WTC11 (cell line): ENCODE measurements at regions not wholly inside any gene's neighbourhood (a gene's known extent, or its start where the extent isn't known, plus 50 kb on each side); places are given as distances from the start of the nearest gene placed in this dataset.

Source experiments
- ATAC-seq: fragments of 200-7000 bp; cut with Tn5 transposase; 2 replicates; pipeline ENCODE4 v1.10.0; 2021; ENCODE audit warnings: mild to moderate bottlenecking, moderate library complexity
- CTCF ChIA-PET: fragments of 300-600 bp; sonication (Branson Sonifier 250); formaldehyde crosslinking; loops from one replicate; lab custom pipeline; 2021; ENCODE audit warnings: antibody characterized with exemption; lab: Charles Lee
- POLR2A ChIA-PET: fragments of 350-600 bp; sonication (Branson Sonifier 250); formaldehyde crosslinking; loops from one replicate; lab custom pipeline; 2021; ENCODE audit warnings: antibody characterized with exemption; lab: Charles Lee
- DNase-seq: peaks from one replicate; pipeline ENCODE4 v3.0.0; 2021; ENCODE audit warnings: low spot score
- H3K27ac Mint-ChIP-seq: 2 replicates; pipeline ENCODE4 v1.8.0; 2021; ENCODE audit warnings: mixed read lengths
- H3K27me3 Mint-ChIP-seq: 2 replicates; pipeline ENCODE4 v1.8.0; 2021; ENCODE audit warnings: low read depth, mild to moderate bottlenecking, moderate library complexity, mixed read lengths
- H3K36me3 Mint-ChIP-seq: 2 replicates; pipeline ENCODE4 v1.8.0; 2021; ENCODE audit warnings: mixed read lengths
- H3K4me1 Mint-ChIP-seq: 2 replicates; pipeline ENCODE4 v1.8.0; 2022; ENCODE audit warnings: mixed read lengths
- H3K4me3 Mint-ChIP-seq: 2 replicates; pipeline ENCODE4 v1.8.0; 2021; ENCODE audit warnings: mild to moderate bottlenecking, moderate library complexity, mixed read lengths
- H3K9me3 Mint-ChIP-seq: 2 replicates; pipeline ENCODE4 v1.8.0; 2021; ENCODE audit warnings: mixed read lengths
- EMX1 ChIP-seq: fragments of 250-450 bp; sonication (Bioruptor Pico); IDR thresholded peaks from 2 replicates; pipeline ENCODE4 v1.8.0; 2021; ENCODE audit warnings: mild to moderate bottlenecking
- ETV6 ChIP-seq: sonication (generic); formaldehyde crosslinking; IDR thresholded peaks from 2 replicates; pipeline ENCODE4 v1.8.1; 2022; ENCODE audit warnings: mild to moderate bottlenecking, missing genetic modification reagents
- FOXJ3 ChIP-seq: sonication (generic); formaldehyde crosslinking; IDR thresholded peaks from 2 replicates; pipeline ENCODE4 v1.9.0; 2021; ENCODE audit warnings: missing genetic modification reagents, mild to moderate bottlenecking, borderline replicate concordance
- JAZF1 ChIP-seq: fragments of 250-450 bp; sonication (Bioruptor Pico); IDR thresholded peaks from 2 replicates; pipeline ENCODE4 v1.9.0; 2021; ENCODE audit warnings: moderate library complexity, mild to moderate bottlenecking, inconsistent platforms
- MXD4 ChIP-seq: fragments of 250-450 bp; sonication (Bioruptor Pico); IDR thresholded peaks from 2 replicates; pipeline ENCODE4 v1.8.0; 2021; ENCODE audit warnings: mild to moderate bottlenecking, moderate library complexity, borderline replicate concordance
- MYBL2 ChIP-seq: sonication (generic); formaldehyde crosslinking; IDR thresholded peaks from 2 replicates; pipeline ENCODE4 v1.8.1; 2023; ENCODE audit warnings: mild to moderate bottlenecking, moderate library complexity, missing genetic modification reagents
- NR3C1 ChIP-seq: sonication (generic); formaldehyde crosslinking; conservative IDR thresholded peaks from 2 replicates; pipeline ENCODE4 v1.8.1; 2023; ENCODE audit warnings: low read depth, mild to moderate bottlenecking, missing genetic modification reagents
- TP53 ChIP-seq: sonication (generic); formaldehyde crosslinking; IDR thresholded peaks from 2 replicates; pipeline ENCODE4 v1.8.1; 2023; ENCODE audit warnings: mild to moderate bottlenecking, missing genetic modification reagents
- ZNF219 ChIP-seq: sonication (generic); formaldehyde crosslinking; IDR thresholded peaks from 2 replicates; pipeline ENCODE4 v1.8.0; 2023; ENCODE audit warnings: missing genetic modification reagents, mild to moderate bottlenecking, borderline replicate concordance
- TF ChIP-seq, protein P1 (sequence below): sonication (generic); formaldehyde crosslinking; IDR thresholded peaks from 2 replicates; pipeline ENCODE4 v1.8.1; 2022; ENCODE audit warnings: missing genetic modification reagents, borderline replicate concordance
- TF ChIP-seq, protein P2 (sequence below): fragments of 250-450 bp; sonication (Bioruptor Pico); IDR thresholded peaks from 2 replicates; pipeline ENCODE4 v1.9.0; 2021; ENCODE audit warnings: mild to moderate bottlenecking
- TF ChIP-seq, protein P3 (sequence below): sonication (generic); formaldehyde crosslinking; IDR thresholded peaks from 2 replicates; pipeline ENCODE4 v1.8.0; 2023; ENCODE audit warnings: missing genetic modification reagents
- TF ChIP-seq, protein P4 (sequence below): fragments of 250-450 bp; sonication (Bioruptor Pico); IDR thresholded peaks from 2 replicates; pipeline ENCODE4 v1.8.0; 2021; ENCODE audit warnings: mild to moderate bottlenecking
- TF ChIP-seq, protein P5 (sequence below): sonication (generic); formaldehyde crosslinking; IDR thresholded peaks from 2 replicates; pipeline ENCODE4 v1.8.1; 2022; ENCODE audit warnings: low read depth, mild to moderate bottlenecking, moderate library complexity, missing genetic modification reagents, borderline replicate concordance
- TF ChIP-seq, protein P6 (sequence below): fragments of 250-450 bp; sonication (Bioruptor Pico); IDR thresholded peaks from 2 replicates; pipeline ENCODE4 v1.9.0; 2021; ENCODE audit warnings: mild to moderate bottlenecking, borderline replicate concordance
- TF ChIP-seq, protein P7 (sequence below): sonication (generic); formaldehyde crosslinking; IDR thresholded peaks from 2 replicates; pipeline ENCODE4 v1.8.1; 2023; ENCODE audit warnings: mild to moderate bottlenecking, missing genetic modification reagents
- TF ChIP-seq, protein P8 (sequence below): sonication (generic); formaldehyde crosslinking; IDR thresholded peaks from 2 replicates; pipeline ENCODE4 v1.8.1; 2023; ENCODE audit warnings: mild to moderate bottlenecking, missing genetic modification reagents, moderate library complexity
- TF ChIP-seq, protein P9 (sequence below): fragments of 250-450 bp; sonication (Bioruptor Pico); IDR thresholded peaks from 2 replicates; pipeline ENCODE4 v2.1.2; 2022; ENCODE audit warnings: mild to moderate bottlenecking, moderate library complexity

DNA sequence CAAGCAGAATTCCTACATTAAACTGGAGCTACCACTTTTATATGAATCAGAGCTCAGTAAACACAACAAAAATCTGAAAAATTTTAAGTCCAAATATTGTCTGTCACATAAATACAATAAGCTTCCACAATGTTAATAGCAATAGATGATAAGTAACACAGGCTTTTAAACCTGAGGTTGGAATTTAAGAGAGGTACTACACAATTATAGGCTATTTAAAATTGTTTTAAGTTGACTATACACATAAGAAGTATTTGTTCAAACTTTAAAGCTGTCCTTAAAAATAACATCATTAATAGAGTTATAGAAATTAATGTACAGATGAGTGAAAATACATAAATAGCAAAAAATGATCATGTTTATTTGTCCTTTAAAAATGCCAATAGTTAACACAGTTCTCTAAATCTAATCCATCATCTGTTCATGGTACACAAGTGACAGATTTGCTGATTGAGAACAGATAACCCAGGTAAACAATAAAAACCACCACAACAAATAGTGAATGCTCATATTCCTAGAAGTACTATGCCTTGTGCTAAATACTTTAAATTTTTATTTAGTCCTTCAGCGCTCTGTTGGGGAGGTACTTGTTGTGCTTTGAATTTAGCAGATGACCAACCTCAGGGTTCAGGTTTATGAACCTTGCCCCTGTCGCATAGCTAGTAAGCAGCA, 382.3 kb upstream of the ID4 start (continued):
- TF ChIP-seq, protein P1, sequence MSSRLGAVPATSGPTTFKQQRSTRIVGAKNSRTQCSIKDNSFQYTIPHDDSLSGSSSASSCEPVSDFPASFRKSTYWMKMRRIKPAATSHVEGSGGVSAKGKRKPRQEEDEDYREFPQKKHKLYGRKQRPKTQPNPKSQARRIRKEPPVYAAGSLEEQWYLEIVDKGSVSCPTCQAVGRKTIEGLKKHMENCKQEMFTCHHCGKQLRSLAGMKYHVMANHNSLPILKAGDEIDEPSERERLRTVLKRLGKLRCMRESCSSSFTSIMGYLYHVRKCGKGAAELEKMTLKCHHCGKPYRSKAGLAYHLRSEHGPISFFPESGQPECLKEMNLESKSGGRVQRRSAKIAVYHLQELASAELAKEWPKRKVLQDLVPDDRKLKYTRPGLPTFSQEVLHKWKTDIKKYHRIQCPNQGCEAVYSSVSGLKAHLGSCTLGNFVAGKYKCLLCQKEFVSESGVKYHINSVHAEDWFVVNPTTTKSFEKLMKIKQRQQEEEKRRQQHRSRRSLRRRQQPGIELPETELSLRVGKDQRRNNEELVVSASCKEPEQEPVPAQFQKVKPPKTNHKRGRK: no peak
- TF ChIP-seq, protein P2, sequence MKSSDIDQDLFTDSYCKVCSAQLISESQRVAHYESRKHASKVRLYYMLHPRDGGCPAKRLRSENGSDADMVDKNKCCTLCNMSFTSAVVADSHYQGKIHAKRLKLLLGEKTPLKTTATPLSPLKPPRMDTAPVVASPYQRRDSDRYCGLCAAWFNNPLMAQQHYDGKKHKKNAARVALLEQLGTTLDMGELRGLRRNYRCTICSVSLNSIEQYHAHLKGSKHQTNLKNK (CRISPR knock-in tag): no peak
- TF ChIP-seq, protein P3, sequence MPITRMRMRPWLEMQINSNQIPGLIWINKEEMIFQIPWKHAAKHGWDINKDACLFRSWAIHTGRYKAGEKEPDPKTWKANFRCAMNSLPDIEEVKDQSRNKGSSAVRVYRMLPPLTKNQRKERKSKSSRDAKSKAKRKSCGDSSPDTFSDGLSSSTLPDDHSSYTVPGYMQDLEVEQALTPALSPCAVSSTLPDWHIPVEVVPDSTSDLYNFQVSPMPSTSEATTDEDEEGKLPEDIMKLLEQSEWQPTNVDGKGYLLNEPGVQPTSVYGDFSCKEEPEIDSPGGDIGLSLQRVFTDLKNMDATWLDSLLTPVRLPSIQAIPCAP (CRISPR knock-in tag): no peak
- TF ChIP-seq TP53 (CRISPR knock-in tag) (no peak), ZNF219 (CRISPR knock-in tag) (no peak), NR3C1 (CRISPR knock-in tag) (no peak), MXD4 (CRISPR knock-in tag) (no peak), EMX1 (CRISPR knock-in tag) (no peak)
- TF ChIP-seq, protein P4, sequence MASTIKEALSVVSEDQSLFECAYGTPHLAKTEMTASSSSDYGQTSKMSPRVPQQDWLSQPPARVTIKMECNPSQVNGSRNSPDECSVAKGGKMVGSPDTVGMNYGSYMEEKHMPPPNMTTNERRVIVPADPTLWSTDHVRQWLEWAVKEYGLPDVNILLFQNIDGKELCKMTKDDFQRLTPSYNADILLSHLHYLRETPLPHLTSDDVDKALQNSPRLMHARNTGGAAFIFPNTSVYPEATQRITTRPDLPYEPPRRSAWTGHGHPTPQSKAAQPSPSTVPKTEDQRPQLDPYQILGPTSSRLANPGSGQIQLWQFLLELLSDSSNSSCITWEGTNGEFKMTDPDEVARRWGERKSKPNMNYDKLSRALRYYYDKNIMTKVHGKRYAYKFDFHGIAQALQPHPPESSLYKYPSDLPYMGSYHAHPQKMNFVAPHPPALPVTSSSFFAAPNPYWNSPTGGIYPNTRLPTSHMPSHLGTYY (CRISPR knock-in tag): no peak

DNA sequence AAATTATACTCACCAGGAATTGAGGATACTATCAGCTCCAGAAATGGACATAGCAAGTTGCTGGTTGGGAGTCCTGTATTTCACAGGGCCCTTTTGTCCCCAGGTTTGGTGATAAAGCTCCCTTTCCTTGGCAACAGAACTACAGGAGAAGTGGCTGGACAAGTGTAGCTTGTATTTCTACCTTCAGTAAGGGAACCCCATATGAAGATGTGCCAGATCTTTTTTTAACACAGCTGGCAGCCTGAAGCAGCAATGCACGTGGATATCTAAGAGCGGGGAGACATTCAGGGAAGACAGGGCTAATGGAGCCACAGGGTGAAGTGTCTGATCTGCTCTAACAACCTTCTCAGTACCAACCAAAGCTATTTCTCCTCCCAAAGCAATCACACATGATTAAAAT, 373.9 kb upstream of the ID4 start:
- TF ChIP-seq, protein P5, sequence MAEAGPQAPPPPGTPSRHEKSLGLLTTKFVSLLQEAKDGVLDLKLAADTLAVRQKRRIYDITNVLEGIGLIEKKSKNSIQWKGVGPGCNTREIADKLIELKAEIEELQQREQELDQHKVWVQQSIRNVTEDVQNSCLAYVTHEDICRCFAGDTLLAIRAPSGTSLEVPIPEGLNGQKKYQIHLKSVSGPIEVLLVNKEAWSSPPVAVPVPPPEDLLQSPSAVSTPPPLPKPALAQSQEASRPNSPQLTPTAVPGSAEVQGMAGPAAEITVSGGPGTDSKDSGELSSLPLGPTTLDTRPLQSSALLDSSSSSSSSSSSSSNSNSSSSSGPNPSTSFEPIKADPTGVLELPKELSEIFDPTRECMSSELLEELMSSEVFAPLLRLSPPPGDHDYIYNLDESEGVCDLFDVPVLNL (CRISPR knock-in tag): no peak
- TF ChIP-seq, protein P6, sequence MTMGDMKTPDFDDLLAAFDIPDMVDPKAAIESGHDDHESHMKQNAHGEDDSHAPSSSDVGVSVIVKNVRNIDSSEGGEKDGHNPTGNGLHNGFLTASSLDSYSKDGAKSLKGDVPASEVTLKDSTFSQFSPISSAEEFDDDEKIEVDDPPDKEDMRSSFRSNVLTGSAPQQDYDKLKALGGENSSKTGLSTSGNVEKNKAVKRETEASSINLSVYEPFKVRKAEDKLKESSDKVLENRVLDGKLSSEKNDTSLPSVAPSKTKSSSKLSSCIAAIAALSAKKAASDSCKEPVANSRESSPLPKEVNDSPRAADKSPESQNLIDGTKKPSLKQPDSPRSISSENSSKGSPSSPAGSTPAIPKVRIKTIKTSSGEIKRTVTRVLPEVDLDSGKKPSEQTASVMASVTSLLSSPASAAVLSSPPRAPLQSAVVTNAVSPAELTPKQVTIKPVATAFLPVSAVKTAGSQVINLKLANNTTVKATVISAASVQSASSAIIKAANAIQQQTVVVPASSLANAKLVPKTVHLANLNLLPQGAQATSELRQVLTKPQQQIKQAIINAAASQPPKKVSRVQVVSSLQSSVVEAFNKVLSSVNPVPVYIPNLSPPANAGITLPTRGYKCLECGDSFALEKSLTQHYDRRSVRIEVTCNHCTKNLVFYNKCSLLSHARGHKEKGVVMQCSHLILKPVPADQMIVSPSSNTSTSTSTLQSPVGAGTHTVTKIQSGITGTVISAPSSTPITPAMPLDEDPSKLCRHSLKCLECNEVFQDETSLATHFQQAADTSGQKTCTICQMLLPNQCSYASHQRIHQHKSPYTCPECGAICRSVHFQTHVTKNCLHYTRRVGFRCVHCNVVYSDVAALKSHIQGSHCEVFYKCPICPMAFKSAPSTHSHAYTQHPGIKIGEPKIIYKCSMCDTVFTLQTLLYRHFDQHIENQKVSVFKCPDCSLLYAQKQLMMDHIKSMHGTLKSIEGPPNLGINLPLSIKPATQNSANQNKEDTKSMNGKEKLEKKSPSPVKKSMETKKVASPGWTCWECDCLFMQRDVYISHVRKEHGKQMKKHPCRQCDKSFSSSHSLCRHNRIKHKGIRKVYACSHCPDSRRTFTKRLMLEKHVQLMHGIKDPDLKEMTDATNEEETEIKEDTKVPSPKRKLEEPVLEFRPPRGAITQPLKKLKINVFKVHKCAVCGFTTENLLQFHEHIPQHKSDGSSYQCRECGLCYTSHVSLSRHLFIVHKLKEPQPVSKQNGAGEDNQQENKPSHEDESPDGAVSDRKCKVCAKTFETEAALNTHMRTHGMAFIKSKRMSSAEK (CRISPR knock-in tag): no peak
- TF ChIP-seq TP53 (CRISPR knock-in tag): no peak
- TF ChIP-seq MYBL2 (CRISPR knock-in tag): no peak
- no peak overlapping the region for H3K4me3 Mint-ChIP-seq
- ChIA-PET CTCF (interaction anchor here (1.2 kb wide), 1 partner anchor 11 kb away, joined by 4 read pairs; no protein-coding TSS in a partner anchor), POLR2A (no interaction called here)
- H3K27ac Mint-ChIP-seq: no peak overlapping the region
- ATAC-seq (no peak), DNase-seq (no peak)
- H3K4me1 Mint-ChIP-seq: no peaks in the 10 kb centered on the region
- H3K9me3 Mint-ChIP-seq: no peaks in the 10 kb centered on the region
- no peaks in the 10 kb centered on the region for H3K36me3 Mint-ChIP-seq
- H3K27me3 Mint-ChIP-seq: no peaks in the 10 kb centered on the region

DNA sequence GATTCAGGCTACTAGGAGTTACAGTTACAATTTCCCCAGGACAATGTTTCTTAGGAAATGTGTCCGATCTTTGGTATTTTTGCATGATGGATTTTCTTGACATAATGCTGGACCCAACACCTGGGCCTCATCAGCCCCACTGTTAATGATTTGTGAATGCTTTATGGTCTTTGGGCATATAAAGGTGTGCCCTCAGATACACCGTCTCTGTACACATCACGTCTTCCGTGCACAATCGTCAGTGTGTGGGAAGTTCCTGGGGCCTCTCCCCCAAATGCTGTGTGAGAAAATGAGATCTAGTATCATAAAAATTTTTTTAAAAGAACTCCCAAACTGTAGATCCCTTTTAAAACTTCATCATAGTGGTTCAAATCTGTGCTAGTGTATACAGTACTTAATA, 373.2 kb upstream of the ID4 start:
- Mint-ChIP-seq H3K4me1 (no peaks in the 10 kb centered on the region), H3K27me3 (no peaks in the 10 kb centered on the region), H3K9me3 (no peaks in the 10 kb centered on the region), H3K36me3 (no peaks in the 10 kb centered on the region), H3K27ac (no peak overlapping the region), H3K4me3 (no peak overlapping the region)
- POLR2A ChIA-PET: no interaction called here
- ATAC-seq (no peak), DNase-seq (no peak)
- CTCF ChIA-PET: interaction anchor here (1.2 kb wide), 1 partner anchor 11 kb away, joined by 4 read pairs; no protein-coding TSS in a partner anchor
- TF ChIP-seq JAZF1 (CRISPR knock-in tag) (no peak), ZNF219 (CRISPR knock-in tag) (no peak), ETV6 (no peak), FOXJ3 (no peak)
- TF ChIP-seq, protein P7, sequence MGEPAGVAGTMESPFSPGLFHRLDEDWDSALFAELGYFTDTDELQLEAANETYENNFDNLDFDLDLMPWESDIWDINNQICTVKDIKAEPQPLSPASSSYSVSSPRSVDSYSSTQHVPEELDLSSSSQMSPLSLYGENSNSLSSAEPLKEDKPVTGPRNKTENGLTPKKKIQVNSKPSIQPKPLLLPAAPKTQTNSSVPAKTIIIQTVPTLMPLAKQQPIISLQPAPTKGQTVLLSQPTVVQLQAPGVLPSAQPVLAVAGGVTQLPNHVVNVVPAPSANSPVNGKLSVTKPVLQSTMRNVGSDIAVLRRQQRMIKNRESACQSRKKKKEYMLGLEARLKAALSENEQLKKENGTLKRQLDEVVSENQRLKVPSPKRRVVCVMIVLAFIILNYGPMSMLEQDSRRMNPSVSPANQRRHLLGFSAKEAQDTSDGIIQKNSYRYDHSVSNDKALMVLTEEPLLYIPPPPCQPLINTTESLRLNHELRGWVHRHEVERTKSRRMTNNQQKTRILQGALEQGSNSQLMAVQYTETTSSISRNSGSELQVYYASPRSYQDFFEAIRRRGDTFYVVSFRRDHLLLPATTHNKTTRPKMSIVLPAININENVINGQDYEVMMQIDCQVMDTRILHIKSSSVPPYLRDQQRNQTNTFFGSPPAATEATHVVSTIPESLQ (CRISPR knock-in tag): no peak
- TF ChIP-seq, protein P8, sequence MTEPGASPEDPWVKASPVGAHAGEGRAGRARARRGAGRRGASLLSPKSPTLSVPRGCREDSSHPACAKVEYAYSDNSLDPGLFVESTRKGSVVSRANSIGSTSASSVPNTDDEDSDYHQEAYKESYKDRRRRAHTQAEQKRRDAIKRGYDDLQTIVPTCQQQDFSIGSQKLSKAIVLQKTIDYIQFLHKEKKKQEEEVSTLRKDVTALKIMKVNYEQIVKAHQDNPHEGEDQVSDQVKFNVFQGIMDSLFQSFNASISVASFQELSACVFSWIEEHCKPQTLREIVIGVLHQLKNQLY (CRISPR knock-in tag): no peak
- TF ChIP-seq, protein P9, sequence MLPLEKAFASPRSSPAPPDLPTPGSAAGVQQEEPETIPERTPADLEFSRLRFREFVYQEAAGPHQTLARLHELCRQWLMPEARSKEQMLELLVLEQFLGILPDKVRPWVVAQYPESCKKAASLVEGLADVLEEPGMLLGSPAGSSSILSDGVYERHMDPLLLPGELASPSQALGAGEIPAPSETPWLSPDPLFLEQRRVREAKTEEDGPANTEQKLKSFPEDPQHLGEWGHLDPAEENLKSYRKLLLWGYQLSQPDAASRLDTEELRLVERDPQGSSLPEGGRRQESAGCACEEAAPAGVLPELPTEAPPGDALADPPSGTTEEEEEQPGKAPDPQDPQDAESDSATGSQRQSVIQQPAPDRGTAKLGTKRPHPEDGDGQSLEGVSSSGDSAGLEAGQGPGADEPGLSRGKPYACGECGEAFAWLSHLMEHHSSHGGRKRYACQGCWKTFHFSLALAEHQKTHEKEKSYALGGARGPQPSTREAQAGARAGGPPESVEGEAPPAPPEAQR (CRISPR knock-in tag): no peak
